ENCODE measurements at regions not wholly inside any gene's neighbourhood (a gene's known extent, or its start where the extent isn't known, plus 50 kb on each side); places are given as distances from the start of the nearest gene placed in this dataset.

- TF ChIP-seq POLR2AphosphoS5 (IDR thresholded peaks at IDR 0.05; ENCODE audit: borderline replicate concordance, low read depth, low read length) (no peak), EZH2 (IDR thresholded peaks at IDR 0.05) (no peak), FOXP2 (optimal IDR thresholded peaks at IDR 0.05; ENCODE audit: control extremely low read depth, extremely low read length, insufficient read depth) (no peak)
Measured at GRCh38 chr5:105663671-105664070, 2007.1 kb downstream of the EFNA5 start.

All from SK-N-MC (cell line).